K562 (cell line): ENCODE measurements at regions not wholly inside any gene's neighbourhood (a gene's known extent, or its start where the extent isn't known, plus 50 kb on each side); places are given as distances from the start of the nearest gene placed in this dataset.

Source experiments
- ARID3B ChIP-seq: fragments of 250-450 bp; sonication (Bioruptor Pico); IDR thresholded peaks from 2 replicates; pipeline ENCODE4 v1.4.0; 2020; ENCODE audit warnings: borderline replicate concordance
- CUX1 ChIP-seq: fragments of 200-800 bp; sonication (Bioruptor generic); IDR thresholded peaks from 2 replicates; pipeline ENCODE4 v1.6.1; 2016; ENCODE audit warnings: missing genetic modification characterization, missing compliant biosample characterization
- HOXB6 ChIP-seq: fragments of 250-450 bp; sonication (Bioruptor Pico); IDR thresholded peaks from 2 replicates; pipeline ENCODE4 v1.5.1; 2022; ENCODE audit warnings: mild to moderate bottlenecking, borderline replicate concordance
- PHF20 ChIP-seq: fragments of 450-650 bp; IDR thresholded peaks from 2 replicates; pipeline ENCODE4 v1.6.1; 2018; ENCODE audit not compliant: partially characterized antibody
- TF ChIP-seq, protein P1 (sequence below), 2 experiments: fragments of 250-450 bp in 1 of 2; fragments of 450-650 bp in 1 of 2; sonication (Bioruptor Pico) in 1 of 2; IDR thresholded peaks; 2 replicates each; pipeline versions ENCODE4 v1.6.1 to v1.8.0; 2016 to 2021; ENCODE audit warnings: mild to moderate bottlenecking in 2 of 2, moderate library complexity in 2 of 2, missing compliant biosample characterization in 1 of 2, missing genetic modification characterization in 1 of 2

DNA sequence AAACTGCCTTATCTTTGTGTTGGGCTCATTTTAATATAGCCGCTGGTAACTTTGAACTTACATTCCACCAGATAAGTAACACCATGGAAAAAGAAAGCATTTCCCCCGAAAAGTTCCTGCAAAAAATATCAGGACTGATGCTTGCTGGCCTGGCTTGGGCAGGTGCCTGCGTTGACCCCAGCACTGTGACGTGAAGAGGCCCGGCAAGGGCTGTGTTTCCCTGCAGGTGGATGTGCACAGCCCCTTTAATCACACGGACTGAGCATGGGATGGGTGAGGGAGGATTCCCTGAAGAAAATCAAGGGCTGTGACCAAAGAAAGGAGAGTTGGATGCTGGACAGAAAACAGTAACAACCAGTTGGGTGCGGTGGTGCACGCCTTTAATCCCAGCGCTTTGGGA lies 138.2 kb downstream of the NSG2 start (continued):
- TF ChIP-seq, protein P1, sequence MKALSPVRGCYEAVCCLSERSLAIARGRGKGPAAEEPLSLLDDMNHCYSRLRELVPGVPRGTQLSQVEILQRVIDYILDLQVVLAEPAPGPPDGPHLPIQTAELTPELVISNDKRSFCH (CRISPR knock-in tag; IDR thresholded peaks at IDR 0.05): no peak
- TF ChIP-seq, protein P1 (tag; IDR thresholded peaks at IDR 0.05): no peak
- TF ChIP-seq HOXB6: no peak
- no peak for TF ChIP-seq ARID3B
- no peak for TF ChIP-seq PHF20
- TF ChIP-seq CUX1 (CRISPR knock-in tag): no peak
